Activated CD8-positive, alpha-beta memory T cell treated with anti-CD3 and anti-CD28 coated beads, Interleukin-2, amount 50 U/mL, for 4 hours (primary cell): ENCODE measurements at regions not wholly inside any gene's neighbourhood (a gene's known extent, or its start where the extent isn't known, plus 50 kb on each side); places are given as distances from the start of the nearest gene placed in this dataset.

Experiments
- DNase-seq: peaks from one replicate; pipeline ENCODE4 v3.0.0-alpha.2; 2020

DNA sequence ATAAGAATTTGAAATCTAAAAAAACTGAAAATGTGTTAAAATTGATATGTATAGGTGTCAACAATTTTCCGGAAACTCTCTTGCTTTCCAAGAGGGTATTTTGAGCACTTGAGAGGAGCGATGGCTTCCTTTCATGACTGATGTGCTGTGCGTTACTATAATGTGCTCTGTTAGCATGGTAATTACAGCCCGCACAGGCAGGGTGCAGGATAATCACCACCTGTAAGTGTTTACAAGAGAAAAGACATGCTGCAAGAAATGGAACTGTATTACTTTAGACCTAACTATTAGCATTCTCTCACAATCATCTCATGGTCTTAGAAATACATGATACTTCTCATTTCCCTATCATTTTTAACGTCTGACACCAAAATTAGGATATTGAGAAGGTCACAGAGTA lies 92.4 kb upstream of the ADARB2 start:
- no peak for DNase-seq

DNA sequence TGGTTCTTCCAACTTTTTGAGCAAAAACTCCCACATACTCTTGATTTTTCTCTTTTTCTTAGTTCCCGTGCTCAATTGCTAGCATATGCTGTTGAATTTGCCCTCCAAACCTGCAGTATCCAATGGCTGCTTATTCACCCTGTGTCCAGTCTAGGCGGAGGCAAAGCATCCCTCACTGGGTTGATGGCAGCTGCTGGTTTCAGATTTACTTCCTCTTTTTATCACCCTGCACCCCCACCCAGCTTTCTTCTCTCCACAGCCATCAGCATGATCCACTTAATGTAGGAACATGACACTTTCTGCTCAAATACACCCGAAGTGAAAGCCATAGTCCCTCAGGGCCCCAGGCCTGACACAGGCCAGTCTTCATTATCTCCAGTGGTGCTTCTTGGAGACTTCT lies 87.6 kb upstream of the ADARB2 start:
- no peak for DNase-seq

DNA sequence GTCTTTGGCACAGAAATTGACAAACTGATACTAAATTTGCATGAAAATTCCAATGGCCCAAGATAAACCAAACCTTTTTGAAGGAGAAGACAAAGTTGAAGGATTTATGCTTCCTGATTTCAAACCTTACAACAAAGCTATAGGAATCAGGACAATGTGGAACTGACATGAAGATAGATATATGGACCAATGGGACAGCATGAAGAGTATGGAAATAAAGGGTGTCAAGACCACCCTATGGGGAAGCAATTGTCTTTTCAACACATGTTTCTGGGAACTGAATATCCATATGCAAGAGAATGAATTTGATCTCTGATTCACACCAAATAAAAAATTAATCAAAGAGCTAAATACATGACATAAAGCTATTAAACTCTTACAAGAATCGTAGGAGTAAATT lies 77.2 kb upstream of the ADARB2 start:
- no peak for DNase-seq

DNA sequence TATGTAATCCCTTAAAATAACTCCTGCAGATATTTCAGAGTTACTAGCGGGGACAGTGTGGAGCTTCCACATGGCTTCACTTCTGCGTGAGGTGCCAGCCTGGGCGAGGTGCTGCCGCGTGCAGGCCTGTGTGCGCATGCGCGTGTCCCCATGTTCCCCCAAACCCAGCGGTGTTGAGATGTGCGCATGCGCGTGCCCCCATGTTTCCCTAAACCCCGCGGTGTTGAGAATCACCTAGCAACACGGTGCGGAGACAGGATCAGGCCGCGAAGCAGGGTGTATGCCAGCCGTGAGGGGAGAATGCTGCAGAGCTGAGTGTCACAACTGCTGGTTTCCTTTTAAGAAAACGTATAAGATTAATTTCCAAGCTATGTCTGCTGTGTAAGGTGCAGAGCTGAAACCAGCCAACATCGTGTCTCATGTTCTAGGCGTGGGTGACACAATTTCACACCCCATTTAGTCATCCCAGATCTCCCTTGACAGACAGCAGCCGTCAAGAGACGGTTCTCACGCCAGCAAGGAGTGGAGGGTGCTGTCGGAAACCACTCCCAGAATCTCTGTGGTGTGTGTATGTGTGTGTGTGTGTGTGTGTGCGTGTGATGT lies 71.9 kb upstream of the ADARB2 start:
- no peak for DNase-seq

DNA sequence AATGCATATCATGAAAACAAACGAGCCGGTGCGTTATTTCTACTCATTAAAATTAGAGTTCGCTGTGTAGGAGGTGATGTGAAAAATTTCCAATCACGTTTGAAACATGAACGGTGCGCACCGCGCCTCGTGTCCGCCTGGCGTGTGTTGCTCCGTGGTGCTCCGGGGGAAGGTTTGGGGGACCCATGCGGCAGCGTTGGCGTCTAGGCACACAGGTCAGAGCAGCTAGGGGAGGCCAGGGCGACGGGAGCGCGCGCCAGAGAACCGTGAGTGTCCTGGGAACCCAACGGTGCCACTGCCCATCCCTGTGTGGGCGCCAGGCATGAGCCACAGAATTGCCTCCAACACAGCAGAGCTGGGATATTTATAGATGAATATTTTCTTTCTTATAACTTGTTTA lies 70.6 kb upstream of the ADARB2 start:
- no peak for DNase-seq

DNA sequence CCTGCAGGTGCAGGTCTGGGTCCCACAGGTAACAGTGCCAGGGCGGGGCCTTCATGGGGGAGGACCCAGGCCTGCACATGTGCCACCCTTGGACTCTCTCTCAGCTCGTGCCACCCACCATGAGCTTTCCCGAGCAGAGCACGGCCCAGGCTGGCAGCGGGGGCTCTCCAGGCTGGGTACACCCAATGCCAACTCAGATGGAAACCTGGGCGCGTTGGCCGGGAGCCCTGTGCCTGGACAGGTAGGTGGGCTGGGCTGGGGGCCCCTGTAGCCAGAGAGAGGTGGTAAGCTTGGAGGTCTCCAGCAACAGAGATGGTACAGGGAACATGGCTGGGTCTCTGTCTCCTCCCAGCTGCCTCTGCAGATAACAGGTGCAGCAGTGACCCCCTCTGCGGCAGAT lies 69.9 kb upstream of the ADARB2 start:
- no peak for DNase-seq

DNA sequence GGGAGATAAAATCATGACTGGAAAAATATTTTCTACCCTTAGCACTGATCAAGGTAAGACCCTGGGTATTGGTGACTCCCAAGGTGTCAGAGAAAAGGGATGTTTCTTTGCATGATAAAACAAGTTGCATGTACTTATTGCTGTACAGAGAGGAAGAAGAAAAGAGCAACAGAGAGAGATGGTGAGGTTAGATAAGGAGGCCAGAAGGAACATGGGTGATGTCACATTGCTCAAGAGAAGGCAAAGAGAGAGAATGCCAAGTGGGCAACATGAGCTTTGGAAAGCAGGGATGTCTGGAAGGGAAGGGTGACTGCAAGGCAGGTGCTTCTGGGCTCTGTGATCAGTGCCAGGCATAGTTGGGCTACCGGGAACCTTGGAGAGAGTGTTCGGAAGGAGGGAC lies 65.1 kb upstream of the ADARB2 start:
- DNase-seq: no peak

DNA sequence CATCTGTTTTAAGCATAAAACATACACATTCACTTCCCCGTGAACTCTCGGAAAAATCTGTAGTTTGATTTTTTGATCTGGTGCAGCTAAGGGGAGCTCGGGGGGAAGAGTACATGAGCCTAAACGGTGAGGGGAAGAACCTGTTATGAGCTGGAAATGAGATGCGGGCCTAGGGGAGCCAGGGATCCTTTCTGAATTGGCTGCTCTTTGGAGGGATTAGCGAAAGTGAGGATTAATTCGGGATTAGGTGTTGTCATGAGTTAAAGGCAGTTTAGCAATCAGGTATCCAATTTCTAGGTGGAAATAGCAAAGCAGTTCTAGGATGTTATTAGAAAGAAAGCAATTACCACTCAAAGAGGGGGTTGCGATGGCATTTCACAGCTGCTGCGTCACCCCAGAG lies 51.1 kb upstream of the ADARB2 start:
- no peak for DNase-seq
